KBM-7 (cell line): ENCODE measurements at regions not wholly inside any gene's neighbourhood (a gene's known extent, or its start where the extent isn't known, plus 50 kb on each side); places are given as distances from the start of the nearest gene placed in this dataset.
"Not testable (repeated sequence)": the region's sequence is repeated elsewhere in the genome, so short reads cannot be mapped to it uniquely, and the experiment has no call there.

Experiments
- DNase-seq: peaks from one replicate; pipeline ENCODE4 v3.0.0-alpha.2; 2015
- in situ Hi-C: fragments of 300-500 bp; cut with MboI; formaldehyde crosslinking; loops from 2 replicates; pipeline ENCODE4 v1.14.3; 2020; ENCODE audit warnings: low sequenced_read_pairs, low pct_unique_long_range_greater_than_20kb, mixed read lengths

DNA sequence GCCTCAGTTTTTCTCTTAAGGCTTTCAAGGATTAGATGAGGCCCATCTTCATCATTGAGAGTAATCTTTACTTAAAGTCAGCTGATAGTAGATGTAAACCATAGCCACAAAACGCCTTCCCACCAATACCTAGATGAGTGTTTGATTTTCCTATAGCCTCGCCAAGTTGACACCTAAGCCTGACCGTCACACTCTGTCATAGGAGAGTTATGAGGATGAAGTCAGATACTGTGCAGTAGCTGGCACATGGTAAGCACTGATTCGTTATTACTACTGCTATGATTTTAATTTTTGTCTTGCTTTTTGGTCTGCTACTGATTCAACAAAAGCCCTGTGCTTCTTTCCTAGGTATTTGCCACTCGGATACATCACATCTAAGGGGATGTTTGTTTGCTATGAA lies 395.5 kb downstream of the RPS6KC1 start:
- DNase-seq, result no peak
- in situ Hi-C loops, result no loop called here

DNA sequence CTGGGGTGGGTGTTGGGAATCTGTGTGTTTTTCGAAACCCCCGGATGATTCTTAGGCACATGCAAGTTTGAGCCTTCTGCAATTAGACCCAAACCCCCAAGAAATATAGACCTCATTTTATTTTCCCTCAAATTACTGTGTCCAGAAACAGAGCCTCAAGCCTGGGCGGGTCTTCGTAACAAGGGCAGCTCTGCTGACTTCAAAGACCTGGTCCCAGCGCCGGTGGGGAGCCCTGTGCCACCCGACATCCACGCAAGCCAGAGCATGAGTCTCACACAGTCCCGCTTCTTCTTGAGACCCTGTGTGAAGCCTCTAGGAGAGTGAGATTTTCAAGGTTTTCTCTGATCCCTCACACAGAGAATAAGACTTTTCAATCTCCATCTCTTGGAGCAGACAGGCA lies 397.3 kb downstream of the RPS6KC1 start:
- DNase-seq, result no peak
- in situ Hi-C loops, result no loop called here

DNA sequence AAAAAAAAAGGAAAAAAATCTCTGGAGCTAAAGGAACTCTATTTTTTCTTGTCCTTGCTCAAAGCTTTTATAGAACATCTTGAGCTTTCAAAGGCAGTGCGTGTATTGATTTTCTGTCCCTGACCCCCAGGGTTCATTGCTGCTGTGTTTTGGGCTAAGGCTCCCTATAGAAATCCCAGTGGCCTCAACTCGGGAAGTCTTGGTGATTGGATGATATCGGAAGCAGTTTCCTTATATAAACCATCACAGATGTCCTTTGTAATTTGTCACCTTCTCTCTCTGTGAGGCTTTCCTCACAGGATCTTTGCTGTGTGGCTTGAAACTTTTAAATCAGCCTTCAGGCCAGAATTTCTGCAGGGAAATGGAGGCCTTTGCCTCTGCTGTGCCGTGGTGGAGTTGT lies 397.7 kb downstream of the RPS6KC1 start:
- no peak for DNase-seq
- in situ Hi-C loops, result no loop called here

- DNase-seq, result no peak
- in situ Hi-C loops, result no loop called here
Measured at GRCh38 chr1:213452501-213452900, 401.5 kb downstream of the RPS6KC1 start.

- DNase-seq, result no peak
- in situ Hi-C loops, result no loop called here
Measured at GRCh38 chr1:213457186-213457585, 406.1 kb downstream of the RPS6KC1 start.

- DNase-seq, result no peak
- in situ Hi-C loops, result no loop called here
Measured at GRCh38 chr1:213457733-213458132, 406.7 kb downstream of the RPS6KC1 start.

DNA sequence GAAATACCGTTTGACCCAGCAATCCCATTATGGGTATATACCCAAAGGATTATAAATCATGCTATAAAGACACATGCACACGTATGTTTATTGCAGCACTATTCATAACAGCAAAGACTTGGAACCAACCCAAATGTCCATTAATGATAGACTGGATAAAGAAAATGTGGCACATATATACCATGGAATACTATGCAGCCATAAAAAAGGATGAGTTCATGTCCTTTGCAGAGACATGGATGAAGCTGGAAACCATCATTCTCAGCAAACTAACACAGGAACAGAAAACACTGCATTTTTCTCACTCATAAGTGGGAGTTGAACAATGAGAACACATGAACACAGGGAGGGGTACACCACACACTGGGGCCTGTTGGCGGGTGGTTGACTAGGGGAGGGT lies 411.3 kb downstream of the RPS6KC1 start:
- DNase-seq, in situ Hi-C loops: not testable (repeated sequence)

DNA sequence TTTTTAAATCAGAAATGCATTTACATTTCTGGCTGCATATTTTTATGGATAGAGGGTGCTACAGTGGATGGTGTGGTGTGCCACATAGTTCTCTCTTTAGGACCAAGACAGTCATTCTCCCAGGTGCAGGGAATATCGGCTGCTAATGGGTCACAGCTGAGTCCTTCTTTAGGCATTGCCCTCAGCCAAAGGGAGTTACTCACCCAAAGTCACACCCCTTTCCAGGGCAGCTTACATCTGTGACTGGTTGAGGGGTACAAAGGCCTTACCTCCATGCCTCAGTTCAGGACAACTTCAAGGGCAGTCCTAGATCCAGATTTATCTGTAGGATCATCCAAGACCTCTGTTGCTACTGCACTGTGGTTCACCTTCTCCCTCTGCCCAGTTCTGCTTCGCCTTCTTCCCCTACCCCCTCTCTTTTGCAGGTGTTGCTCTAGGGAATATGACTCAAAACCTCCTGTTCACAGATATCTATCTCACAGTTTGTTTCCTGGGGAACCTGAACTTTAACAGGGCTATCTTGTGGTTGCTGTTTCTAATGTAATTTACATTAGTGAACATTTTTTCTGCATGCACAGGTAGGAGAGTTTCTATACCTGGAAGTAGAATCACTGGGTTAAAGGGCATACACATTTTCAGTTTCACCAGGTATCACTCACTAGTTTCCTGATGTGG lies 413.9 kb downstream of the RPS6KC1 start:
- in situ Hi-C loops, result no loop called here
- DNase-seq, result no peak

GRCh38 chr1:213466541-213466940 lies 415.5 kb downstream of the RPS6KC1 start:
- in situ Hi-C loops, result no loop called here

GRCh38 chr1:213474054-213474453 lies 423.0 kb downstream of the RPS6KC1 start:
- no peak for DNase-seq
- in situ Hi-C loops, result no loop called here

More at GRCh38 chr1:213466541-213466940, 415.5 kb downstream of the RPS6KC1 start:
- no peak for DNase-seq

- DNase-seq, result no peak
- in situ Hi-C loops, result no loop called here
Measured at GRCh38 chr1:213481395-213481794, 430.4 kb downstream of the RPS6KC1 start.

- DNase-seq, result no peak
- in situ Hi-C loops, result no loop called here
Measured at GRCh38 chr1:213484333-213484732, 433.3 kb downstream of the RPS6KC1 start.

DNA sequence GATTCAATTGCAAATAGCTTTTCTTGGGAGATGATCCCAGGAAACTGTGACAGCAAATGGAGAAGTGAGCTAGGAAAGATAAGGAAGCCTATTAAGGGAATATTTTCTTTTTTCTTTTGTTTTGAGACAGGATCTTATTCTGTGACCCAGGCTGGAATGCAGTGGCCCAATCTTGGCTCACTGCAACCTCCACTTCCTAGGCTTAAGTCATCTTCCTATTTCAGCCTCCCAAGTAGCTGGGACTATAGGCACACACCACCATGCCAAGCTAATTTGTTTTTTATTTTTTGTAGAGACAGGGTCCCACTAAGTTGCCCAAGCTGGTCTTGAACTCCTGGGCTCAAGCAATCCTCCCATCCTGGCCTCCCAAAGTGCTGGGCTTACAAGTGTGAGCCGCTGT lies 433.7 kb downstream of the RPS6KC1 start:
- DNase-seq, result no peak

GRCh38 chr1:213486488-213486887 lies 435.4 kb downstream of the RPS6KC1 start:
- in situ Hi-C loops, result no loop called here
- DNase-seq, result no peak

More for the DNA sequence above, 433.7 kb downstream of the RPS6KC1 start:
- in situ Hi-C loops, result no loop called here

DNA sequence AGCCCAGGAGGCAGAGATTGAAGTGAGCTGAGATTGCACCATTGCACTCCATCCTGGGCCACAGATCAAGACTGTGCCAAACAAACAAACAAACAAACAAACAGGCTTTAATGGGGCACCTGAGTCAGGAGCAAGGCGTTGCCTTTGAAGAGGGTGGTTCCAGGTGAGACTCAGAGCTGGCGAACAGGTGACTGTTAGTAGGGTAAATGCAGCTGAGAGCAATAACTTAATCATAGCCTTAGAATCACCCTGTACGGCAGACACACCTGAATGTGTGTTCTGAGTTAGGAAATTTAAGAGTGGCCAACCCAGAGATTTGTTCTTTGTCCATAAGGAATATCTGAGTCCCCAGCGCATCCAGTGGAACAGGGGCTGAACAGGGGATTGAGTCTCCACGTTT lies 440.4 kb downstream of the RPS6KC1 start:
- no peak for DNase-seq
- in situ Hi-C loops, result no loop called here

GRCh38 chr1:213492161-213493041 lies 441.4 kb downstream of the RPS6KC1 start:
- in situ Hi-C loops, result no loop called here
- no peak for DNase-seq

GRCh38 chr1:213499444-213499843 lies 448.4 kb downstream of the RPS6KC1 start:
- in situ Hi-C loops, result no loop called here
- no peak for DNase-seq

- in situ Hi-C loops, result no loop called here
- DNase-seq, result no peak
Measured at GRCh38 chr1:213507472-213508223, 456.6 kb downstream of the RPS6KC1 start.

DNA sequence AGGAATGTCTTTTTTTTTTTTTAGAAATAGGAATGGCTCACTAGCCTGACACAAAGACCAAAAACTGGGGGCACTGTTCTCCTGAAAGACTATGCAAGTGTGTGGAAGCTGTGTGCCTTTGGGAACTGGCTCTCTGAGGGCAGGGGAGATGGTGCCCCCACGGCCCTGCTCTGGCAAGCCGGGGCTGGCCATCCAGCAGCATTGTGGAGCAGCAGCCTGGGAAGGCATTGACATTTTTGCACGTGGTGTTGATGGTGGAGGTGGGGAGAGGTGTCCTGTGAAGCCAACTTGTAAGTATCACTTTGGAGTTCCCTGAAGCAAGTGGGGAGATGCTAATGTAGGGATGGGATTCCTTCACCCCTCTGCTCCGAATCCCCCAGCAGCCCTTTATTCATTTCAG lies 460.1 kb downstream of the RPS6KC1 start:
- no peak for DNase-seq
- in situ Hi-C loops, result no loop called here

DNA sequence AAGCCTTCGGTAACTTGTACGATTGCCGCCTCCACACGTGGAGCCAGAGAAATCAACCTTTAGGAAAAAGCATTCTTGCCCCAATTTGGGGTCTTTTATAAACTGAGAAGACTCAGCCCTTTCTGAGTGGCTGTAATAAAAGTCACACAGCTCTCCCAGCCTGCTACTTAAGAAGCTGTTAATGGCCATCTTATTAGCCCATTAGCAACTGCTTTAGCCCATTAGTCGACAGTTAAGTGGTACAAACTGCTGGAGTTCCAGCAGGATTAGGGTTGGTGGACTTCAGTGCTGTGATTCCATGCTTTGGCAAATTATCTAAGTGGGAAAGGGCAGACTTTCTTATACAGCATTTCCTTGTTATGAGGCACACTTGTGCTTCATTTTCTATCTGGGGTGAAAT lies 461.3 kb downstream of the RPS6KC1 start:
- in situ Hi-C loops, result no loop called here
- no peak for DNase-seq
